HuH-7.5 (cell line): ENCODE measurements at regions not wholly inside any gene's neighbourhood (a gene's known extent, or its start where the extent isn't known, plus 50 kb on each side); places are given as distances from the start of the nearest gene placed in this dataset.

Experiments
- DNase-seq: peaks from one replicate; pipeline ENCODE4 v3.0.0; 2011; ENCODE audit warnings: low spot score

DNA sequence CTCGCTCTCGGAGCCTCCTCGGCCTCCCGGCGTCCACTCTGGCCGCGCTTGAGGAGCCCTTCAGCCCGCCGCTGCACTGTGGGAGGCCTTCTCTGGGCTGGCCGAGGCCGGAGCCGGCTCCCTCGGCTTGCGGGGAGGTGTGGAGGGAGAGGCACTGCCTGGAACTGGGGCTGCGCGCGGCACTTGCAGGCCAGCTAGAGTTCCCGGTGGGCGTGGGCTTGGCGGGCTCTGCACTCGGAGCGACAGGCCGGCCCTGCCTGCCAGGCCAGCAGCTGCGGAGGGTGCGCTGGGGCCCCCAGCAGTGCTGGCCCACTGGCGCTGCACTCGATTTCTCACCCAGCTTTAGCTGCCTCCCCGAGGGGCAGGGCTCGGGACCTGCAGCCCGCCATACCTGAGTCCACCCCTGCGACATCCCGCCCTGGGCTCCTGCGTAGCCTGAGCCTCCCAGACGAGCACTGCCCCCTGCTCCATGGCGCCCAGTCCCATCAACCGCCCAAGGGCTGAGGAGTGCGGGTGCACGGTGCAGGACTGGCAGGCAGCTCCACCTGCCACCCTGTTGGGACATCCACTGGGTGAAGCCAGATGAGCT lies 765.0 kb downstream of the IGSF11 start:
- DNase-seq, result no peak

- no peak for DNase-seq
Measured at GRCh38 chr3:118272991-118273390, 761.7 kb downstream of the IGSF11 start.

GRCh38 chr3:118277814-118278213 lies 756.8 kb downstream of the IGSF11 start:
- DNase-seq, result no peak

- no peak for DNase-seq
Measured at GRCh38 chr3:118292841-118293240, 741.8 kb downstream of the IGSF11 start.

- no peak for DNase-seq
Measured at GRCh38 chr3:118298133-118298532, 736.5 kb downstream of the IGSF11 start.

DNA sequence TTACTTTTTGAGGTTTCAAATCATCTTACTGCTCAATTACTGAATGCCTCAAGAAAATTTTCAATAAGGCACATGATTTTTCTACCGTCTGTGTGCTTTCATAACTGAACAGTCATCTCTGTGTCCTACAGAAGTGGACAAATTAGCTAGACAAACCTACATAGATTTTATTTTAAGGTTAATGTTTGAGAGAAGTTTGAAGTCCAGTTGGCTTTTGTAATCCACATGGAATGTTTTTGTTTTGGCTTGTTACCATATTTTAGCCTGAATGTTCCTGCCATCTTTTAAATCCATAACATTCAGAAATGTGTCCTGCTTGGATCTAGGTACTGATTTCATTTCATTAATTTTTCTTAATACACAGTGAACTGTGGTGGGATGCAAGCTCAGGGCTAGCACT lies 730.1 kb downstream of the IGSF11 start:
- no peak for DNase-seq

DNA sequence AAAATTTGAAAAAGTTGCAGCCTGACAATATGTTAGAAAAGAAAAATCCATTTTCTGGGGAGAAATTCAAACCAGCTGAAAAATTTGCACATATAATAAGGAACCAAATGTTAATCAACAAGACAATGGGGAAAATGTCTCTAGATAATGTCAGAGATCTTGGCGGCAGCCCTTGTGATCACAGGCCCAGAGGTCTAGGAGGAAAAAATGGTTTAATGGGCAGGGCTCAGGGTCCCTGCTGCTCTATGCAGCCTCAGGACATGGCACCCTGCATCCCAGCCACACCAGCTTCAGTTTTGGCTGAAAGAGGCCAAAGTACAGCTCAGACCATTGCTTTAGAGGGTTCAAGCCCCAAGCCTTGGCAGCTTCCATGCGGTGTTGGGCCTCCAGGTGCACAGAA lies 701.9 kb downstream of the IGSF11 start:
- DNase-seq, result no peak

- no peak for DNase-seq
Measured at GRCh38 chr3:118337649-118338048, 697.0 kb downstream of the IGSF11 start.

DNA sequence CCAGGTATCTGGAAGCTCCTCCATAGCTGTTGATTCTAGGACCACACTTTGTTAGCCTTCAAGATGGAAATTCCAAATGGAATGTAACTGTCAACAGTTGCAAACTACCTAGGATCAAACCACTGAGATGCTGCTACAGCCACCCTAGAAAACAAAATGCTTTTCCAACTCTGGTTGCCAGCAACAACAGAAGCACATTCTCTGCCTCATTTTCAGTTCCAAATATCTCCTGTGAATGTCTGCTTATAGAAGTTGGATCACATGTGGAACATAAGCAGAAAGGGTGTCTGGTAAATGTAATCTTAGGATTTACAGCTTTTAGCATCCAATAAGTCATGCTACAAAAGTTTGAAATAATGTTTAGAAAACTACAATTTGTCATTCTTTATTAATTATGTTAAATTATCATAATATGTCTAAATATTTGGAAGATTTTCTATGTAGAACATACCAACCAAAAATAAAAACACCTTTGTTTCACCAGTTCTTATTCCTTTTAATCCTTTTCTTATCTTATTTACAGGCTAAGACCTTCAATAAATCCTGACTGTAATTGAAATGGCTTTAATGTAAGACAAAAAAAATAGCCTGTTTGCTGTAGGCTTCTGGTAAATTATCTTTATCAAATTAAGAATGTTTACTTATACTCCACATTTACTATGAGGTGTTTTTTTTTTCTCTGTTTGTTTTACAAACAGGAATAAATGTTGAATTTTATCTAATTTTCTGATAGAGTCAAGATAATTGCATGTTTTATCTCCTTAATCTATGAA lies 687.1 kb downstream of the IGSF11 start:
- DNase-seq, result no peak

DNA sequence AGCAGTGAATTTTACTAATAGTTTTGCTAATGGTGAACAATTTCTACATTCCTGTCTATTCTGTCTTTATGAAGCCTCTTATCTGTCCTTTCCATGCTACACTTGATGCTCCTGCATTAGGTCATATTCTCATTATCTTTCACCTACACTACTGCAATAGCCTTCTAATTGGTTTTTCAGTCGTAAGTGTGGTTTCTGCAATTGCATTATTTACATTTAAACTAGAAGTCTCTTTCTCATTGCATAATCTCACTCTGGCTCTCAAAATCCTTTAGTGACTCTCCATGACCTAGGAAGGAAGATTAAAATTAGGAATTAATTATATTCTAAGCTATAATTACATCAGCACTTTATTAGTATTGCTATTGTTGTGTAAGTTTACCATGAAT lies 686.5 kb downstream of the IGSF11 start:
- no peak for DNase-seq

DNA sequence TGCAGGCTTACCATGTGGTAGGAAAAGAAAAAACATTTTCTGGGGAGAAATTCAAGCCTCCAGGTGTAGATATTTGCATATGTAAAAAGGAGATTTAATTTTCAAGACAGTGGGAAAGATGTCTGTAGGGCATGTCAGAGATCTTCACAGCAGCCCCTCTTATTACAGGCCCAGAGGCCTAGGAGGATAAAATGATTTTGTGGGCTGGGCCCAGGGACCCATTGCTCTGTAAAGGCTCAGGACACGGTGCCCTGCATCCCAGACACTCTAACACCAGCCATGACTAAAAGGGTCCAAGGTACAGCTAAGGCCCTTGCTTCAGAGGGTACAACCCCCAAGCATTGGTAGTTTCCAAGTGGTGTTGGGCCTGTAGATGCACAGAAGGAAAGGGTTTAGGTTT lies 680.1 kb downstream of the IGSF11 start:
- DNase-seq, result no peak

DNA sequence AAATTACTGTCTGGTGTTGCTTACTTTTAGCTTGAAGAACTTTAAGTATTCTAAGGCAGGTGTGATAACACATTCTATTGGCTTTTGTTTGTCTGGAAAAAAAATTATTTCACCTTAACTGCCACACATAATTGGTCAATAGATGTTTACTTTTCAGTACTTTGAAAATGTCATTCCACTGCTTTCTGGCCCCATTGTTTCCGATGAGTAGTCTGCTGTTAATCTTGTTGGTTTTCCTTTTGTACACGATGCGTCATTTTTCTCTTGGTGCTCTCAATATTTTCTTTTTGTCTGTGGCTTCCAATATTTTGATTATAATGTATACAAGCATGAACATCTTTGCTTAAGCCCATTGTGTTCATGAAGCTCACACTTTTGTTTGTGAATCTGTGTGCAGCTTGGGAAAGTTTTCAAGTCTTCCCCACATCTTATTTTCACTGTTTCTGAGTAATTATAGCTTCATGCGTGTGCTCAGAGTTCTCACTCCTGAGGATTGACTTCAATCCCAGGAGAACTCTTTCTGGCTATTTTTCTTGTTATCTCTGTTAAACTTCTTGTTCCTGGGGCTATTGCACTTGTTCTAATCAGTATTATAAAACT lies 664.7 kb downstream of the IGSF11 start:
- no peak for DNase-seq

DNA sequence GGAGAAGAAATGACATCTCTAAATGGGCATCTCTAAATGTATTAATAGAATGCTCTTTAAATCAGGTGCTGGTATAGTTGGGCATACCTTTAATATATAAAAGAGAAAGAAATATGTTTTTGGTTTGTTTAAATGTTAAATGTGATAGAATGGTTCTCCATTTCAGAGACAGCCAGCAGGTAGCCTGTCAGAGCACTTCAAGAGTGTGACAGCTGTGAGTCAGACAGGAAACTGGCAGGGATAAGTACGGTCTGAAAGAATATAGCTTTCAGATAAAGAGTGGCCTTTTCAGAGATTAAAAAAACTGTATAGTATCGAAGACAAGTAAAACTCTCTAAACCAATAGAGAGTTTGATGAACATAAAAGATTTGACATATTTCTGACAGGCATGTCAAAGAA lies 654.1 kb downstream of the IGSF11 start:
- no peak for DNase-seq

DNA sequence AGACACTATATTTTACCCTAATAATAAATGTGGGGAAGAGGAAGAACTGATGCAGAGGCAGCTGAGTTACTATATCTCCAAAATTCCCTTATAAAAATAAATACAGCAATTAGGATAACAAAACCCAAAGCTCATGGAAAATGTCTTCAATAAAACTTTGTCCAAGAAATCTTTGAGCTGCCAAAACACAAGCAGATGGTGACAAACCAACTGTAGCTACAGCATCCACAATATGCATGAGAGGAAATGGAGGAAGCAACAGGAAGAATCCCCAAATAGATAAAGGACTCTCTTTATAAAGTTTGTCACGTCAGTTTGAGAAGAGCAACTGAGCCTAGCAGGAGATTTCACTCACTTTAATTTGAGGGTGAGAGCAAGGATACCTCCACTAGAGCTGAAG lies 638.2 kb downstream of the IGSF11 start:
- no peak for DNase-seq

DNA sequence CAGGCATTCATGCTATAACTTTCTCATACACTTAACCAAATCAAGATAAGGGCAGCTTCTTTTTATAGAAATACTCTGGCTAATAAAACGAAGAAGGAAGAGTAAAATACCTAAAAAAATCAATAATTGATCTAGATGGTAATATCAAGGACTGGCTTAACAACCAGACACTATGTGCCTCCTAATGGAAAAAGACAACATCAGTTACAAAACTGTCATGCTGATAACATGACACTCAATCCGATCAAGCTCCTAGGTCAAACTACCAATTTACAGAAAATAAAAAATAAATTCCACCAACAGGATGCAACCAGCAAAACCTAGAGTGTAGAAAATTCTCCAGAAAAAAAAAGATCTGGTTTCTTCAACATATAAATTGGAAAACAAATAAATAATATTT lies 634.6 kb downstream of the IGSF11 start:
- DNase-seq, result no peak

- DNase-seq, result no peak
Measured at GRCh38 chr3:118400886-118401285, 633.8 kb downstream of the IGSF11 start.

DNA sequence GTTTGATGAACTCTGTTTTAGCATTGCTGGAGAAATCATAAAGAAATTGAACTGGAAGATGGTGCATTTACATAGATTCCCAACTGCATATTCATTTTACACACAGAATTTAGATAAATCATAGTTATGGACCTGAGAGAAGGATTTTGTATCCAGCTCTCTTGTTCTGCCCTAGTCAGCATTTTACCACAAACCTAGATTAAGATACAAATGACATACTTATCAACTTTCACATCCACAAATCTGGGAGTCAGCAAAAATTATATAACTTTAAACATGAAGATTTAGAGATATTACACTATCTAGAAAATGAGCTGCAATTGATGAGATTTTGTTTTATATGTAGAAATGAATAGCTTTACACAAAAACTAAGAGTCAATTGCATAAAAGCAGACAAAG lies 632.8 kb downstream of the IGSF11 start:
- no peak for DNase-seq

DNA sequence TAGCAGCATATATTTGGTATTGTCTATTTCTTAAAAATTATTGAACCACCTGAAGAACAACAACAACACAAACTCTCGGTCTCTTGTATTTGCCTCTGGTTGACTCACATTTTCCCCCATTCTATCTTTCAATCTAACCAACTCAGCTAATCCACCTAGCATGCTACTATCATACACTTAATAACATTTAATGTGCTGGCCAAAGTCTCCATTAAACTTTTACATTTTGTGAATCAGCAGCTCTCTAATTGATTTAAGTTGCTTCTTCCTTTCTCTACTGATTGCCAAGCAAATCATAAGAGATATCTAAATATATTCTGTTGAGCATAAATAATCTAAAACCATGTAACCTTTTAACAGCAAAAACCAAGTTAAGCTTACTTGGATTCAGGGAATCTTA lies 631.7 kb downstream of the IGSF11 start:
- no peak for DNase-seq

- no peak for DNase-seq
Measured at GRCh38 chr3:118406562-118406961, 628.1 kb downstream of the IGSF11 start.

- no peak for DNase-seq
Measured at GRCh38 chr3:118408431-118408830, 626.2 kb downstream of the IGSF11 start.

GRCh38 chr3:118412503-118412902 lies 622.1 kb downstream of the IGSF11 start:
- no peak for DNase-seq

- no peak for DNase-seq
Measured at GRCh38 chr3:118425272-118425837, 609.3 kb downstream of the IGSF11 start.

DNA sequence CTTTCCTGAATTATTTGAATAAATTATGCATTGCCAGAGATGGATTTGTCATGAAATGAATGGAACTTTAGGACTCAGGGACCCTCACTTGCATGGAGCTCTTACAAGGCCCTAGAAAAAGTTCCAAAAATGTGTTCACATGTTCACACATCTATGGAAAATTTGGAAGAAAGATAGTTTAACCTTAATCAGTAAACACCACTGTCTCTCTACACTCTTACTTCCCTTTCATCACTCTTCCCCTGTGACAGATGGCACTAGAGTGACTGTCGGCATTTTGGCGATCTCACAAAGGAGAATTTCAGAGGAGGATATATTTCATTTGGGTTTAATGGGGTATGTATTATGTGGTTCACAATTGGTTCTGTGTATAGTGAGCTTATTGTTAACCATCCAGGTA lies 600.8 kb downstream of the IGSF11 start:
- no peak for DNase-seq
